Medulla oblongata (tissue), 1 donor: ENCODE measurements at regions not wholly inside any gene's neighbourhood (a gene's known extent, or its start where the extent isn't known, plus 50 kb on each side); places are given as distances from the start of the nearest gene placed in this dataset.
"Not testable (repeated sequence)": the region's sequence is repeated elsewhere in the genome, so short reads cannot be mapped to it uniquely, and the experiment has no call there.

Source experiments
- DNase-seq: peaks from one replicate; pipeline ENCODE4 v3.0.0-alpha.2; 2015; ENCODE audit errors: extremely low spot score

GRCh38 chr2:11922294-11922693 is 175.9 kb downstream of the LPIN1 start:
- no peak for DNase-seq

- DNase-seq, result no peak
These were observed 177.5 kb downstream of the LPIN1 start for GRCh38 chr2:11923935-11924334.

GRCh38 chr2:11925295-11926066 is 179.0 kb downstream of the LPIN1 start:
- DNase-seq, result no peak

GRCh38 chr2:11930211-11930761 is 183.9 kb downstream of the LPIN1 start:
- peak; percentile 33 for DNase-seq

GRCh38 chr2:11932048-11932512 is 185.6 kb downstream of the LPIN1 start:
- no peak for DNase-seq

- no peak for DNase-seq
These were observed 186.5 kb downstream of the LPIN1 start for GRCh38 chr2:11932962-11933361.

- DNase-seq, result no peak
These were observed 187.4 kb downstream of the LPIN1 start for GRCh38 chr2:11933854-11934253.

GRCh38 chr2:11936761-11937160 is 190.3 kb downstream of the LPIN1 start:
- DNase-seq, result no peak

GRCh38 chr2:11938196-11938595 is 191.8 kb downstream of the LPIN1 start:
- DNase-seq, result no peak

GRCh38 chr2:11939523-11939922 is 193.1 kb downstream of the LPIN1 start:
- no peak for DNase-seq

- no peak for DNase-seq
These were observed 193.8 kb downstream of the LPIN1 start for GRCh38 chr2:11940121-11940743.

GRCh38 chr2:11940799-11941198 is 194.4 kb downstream of the LPIN1 start:
- no peak for DNase-seq

- no peak for DNase-seq
These were observed 195.1 kb downstream of the LPIN1 start for GRCh38 chr2:11941201-11942177.

GRCh38 chr2:11942178-11942569 is 195.7 kb downstream of the LPIN1 start:
- DNase-seq, result no peak

GRCh38 chr2:11944311-11944710 is 197.9 kb downstream of the LPIN1 start:
- DNase-seq, result no peak

GRCh38 chr2:11945139-11946126 is 199.0 kb downstream of the LPIN1 start:
- no peak for DNase-seq

GRCh38 chr2:11947956-11948355 is 201.5 kb downstream of the LPIN1 start:
- DNase-seq, result no peak

- no peak for DNase-seq
These were observed 203.5 kb downstream of the LPIN1 start for GRCh38 chr2:11949732-11950523.

GRCh38 chr2:11950896-11951295 is 204.5 kb downstream of the LPIN1 start:
- no peak for DNase-seq

- not testable (repeated sequence) for DNase-seq
These were observed 205.1 kb downstream of the LPIN1 start for GRCh38 chr2:11951492-11951891.
